HG03139 (cell line): ENCODE measurements at regions not wholly inside any gene's neighbourhood (a gene's known extent, or its start where the extent isn't known, plus 50 kb on each side); places are given as distances from the start of the nearest gene placed in this dataset.

ENCODE experiments used
- ATAC-seq: cut with Tn5 transposase; IDR thresholded peaks from one replicate; pipeline ENCODE4 v1.9.1; 2021; ENCODE audit not compliant: unreplicated experiment

DNA sequence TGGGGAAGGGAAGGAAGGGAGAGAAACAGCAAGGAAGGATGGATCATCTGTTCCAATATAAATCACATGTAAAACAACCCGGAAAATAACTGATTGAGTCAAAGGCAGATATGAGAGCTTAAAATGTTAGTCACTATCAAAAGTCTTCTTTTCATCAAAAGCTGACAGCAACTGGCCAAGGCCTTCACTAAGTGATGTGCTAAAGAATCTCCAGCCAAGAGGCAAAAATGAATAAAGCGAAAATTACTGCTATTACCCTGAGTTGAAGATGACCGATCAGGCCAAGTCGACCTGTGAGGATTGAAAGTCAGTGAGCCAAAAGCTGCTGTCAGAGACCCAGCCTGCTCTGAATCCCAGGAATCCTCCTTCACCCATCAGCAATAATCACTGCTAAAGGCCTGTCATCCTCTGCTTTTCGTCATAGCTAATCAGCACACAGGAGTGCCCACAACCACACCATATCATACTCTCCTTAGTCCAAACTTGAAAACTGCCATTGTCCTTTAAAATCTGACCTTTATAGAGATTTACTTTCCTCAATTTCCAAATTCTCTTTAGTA lies 736.9 kb downstream of the TLE1 start:
- no peak for ATAC-seq

GRCh38 chr9:80951675-80952074 lies 737.7 kb downstream of the TLE1 start:
- no peak for ATAC-seq

DNA sequence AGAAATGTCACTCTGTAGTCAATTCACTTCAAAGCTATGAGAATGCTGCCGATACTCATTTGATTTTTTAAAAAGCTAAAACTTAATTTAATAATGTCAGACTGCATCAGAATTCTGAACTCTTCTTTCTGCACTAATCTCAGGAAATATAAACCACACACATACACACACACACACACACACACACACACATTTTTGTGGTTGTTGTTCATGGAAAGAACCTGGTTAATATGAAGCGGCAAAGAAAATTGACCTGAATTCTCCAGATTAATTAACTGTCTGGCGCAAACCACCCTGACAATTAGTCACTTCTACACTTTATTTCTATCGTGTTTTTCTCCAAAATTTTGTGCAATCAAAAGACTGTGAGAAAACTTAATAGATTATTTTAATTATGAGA lies 740.5 kb downstream of the TLE1 start:
- ATAC-seq = no peak

DNA sequence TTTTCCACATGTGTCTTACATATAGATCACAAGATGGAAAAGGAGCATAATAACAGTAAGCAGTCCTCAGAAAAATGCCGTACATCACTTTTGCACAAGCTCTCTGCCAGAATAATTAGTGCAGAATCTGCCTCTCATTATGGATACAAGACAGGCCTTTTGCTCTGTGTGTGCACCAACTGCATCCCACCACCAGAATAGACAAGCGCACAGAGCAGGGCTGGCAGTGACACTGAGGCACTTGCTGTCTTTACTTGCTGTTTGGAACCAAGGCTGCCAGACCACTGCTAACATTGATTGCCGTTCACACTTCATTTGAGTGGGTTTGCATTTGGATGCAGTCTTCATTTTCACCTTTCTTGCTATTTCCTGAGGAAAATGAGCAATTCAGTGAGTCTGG lies 741.3 kb downstream of the TLE1 start:
- no peak for ATAC-seq

GRCh38 chr9:80946496-80947170 lies 742.7 kb downstream of the TLE1 start:
- ATAC-seq = no peak

DNA sequence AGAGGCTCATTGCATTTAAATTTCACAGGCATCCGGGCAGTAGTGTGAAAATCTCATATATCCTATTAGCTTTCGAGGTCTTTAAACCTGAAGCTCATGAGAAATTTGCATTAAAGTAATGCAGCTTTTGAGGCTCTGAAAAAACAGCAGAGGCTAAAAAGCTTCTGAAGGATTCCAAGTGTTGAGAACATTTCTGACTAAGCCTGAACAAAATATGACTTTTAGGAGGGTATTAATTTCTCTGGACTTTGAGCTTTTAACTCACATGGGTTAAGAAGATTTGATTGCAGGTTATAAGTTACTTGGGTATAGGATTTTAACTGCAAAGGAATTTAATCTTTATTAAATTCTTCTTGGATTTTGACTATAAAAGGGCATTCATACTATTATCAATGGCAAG lies 743.9 kb downstream of the TLE1 start:
- no peak for ATAC-seq

DNA sequence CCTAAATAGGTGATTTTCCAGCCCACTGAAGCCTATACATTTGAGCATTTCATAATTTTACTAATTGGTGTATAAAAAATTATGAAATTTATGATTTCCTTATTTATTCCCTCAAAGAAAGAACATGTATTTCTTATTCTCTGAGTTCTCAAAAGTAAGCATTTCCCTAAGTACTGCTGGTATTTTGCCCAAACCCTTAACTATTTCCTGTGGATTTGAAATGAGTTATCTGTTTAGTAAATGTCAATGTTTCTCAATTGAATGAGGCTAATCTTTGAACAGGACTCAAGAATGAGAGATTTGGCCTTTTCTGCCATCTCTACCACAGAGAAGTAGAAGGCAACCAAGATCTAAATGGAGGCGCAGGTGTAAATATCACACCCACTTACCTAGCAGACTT lies 751.7 kb downstream of the TLE1 start:
- no peak for ATAC-seq

GRCh38 chr9:80934095-80934494 lies 755.3 kb downstream of the TLE1 start:
- ATAC-seq = no peak

GRCh38 chr9:80932947-80933780 lies 756.2 kb downstream of the TLE1 start:
- ATAC-seq = no peak

DNA sequence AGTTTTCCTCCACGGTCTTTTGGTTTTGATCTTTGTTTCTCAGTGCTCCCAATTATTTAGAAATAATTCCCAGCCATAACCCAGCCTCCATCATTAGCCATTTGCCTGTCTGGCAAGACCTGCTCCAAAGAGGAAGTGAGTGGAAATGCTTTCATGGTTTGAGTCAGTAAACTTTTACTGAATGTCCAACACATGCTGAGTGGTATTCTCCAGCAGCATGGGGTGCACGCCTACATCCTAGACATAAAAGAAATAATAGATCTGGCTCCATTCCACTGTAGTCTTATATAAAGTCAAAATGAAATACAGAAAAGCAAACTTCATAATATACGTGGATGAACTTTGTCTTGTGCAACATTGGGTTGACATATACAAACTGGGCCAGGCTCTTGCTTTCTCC lies 757.2 kb downstream of the TLE1 start:
- no peak for ATAC-seq

GRCh38 chr9:80931163-80931562 lies 758.2 kb downstream of the TLE1 start:
- no peak for ATAC-seq

DNA sequence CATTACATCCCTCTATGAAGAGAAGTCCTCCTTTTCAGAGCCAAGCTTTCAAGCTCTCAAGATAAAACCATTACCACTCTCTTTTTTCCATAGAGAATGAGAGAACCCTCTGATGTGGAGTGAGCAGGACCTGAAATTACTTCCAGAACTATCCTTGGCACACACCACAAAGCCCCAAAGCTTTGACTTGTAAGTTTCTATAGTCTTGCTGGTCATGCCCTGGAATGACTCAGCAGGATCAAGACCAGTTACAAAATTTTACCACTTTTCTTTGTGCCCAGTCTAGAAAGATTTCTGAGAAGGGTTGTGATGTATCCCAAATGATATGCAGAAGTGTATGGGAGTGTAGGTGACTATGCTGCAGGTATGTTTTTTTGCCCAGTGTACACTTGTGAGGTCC lies 760.6 kb downstream of the TLE1 start:
- no peak for ATAC-seq

GRCh38 chr9:80926611-80927010 lies 762.7 kb downstream of the TLE1 start:
- no peak for ATAC-seq

DNA sequence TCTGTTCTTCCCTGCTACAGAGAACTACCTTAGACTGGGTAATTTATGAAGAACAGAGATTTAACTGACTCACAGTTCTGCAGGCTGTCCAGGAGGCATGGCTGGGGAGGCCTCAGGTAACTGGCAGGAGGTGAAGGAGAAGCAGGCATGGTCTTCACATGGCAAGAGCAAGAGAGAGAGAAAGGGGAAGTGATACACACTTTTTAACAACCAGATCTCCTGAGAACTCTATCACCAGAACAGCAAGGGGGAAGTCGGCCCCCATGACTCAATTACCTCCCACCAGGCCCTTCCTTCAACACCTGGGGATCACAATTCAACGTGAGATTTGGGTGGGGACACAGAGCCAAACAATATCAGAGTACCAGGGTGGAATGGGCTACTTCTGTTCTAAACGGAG lies 766.8 kb downstream of the TLE1 start:
- no peak for ATAC-seq

DNA sequence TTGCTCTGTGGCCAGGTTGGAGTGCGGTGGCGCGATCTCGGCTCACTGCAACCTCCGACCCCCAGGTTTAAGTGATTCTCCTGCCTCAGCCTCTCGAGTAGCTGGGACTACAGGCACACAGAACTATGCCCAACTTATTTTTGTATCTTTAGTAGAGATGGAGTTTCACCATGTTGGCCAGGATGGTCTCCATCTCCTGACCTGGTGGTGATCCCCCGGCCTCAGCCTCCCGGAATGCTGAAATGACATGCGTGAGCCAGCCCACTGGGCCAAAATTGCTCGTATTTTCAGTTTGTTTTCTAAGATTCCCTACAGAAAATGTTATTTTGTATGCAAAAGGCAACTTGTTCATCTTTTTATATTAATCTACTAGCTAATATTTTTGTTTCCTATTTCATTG lies 782.6 kb downstream of the TLE1 start:
- no peak for ATAC-seq

GRCh38 chr9:80899208-80899607 lies 790.1 kb downstream of the TLE1 start:
- no peak for ATAC-seq

DNA sequence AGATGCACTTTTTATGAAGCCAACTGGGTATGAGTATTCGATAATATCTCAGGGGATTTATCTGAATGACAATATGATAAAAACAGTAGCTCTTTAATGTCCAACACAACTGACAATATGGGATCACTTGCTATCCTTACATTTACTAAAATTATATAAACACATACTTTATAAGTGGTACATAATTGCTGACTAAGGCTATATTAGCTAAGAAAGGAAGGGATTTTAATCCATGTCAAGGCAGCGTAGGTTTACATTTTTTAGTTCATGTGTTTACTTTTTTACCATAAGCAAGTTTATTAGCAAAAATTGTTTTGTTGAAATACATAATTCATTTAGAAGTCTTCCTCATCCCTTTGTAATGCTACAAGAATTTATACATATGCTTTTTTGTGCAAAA lies 796.2 kb downstream of the TLE1 start:
- ATAC-seq = no peak

- ATAC-seq = no peak
Measured at GRCh38 chr9:80892703-80893102, 796.6 kb downstream of the TLE1 start.

DNA sequence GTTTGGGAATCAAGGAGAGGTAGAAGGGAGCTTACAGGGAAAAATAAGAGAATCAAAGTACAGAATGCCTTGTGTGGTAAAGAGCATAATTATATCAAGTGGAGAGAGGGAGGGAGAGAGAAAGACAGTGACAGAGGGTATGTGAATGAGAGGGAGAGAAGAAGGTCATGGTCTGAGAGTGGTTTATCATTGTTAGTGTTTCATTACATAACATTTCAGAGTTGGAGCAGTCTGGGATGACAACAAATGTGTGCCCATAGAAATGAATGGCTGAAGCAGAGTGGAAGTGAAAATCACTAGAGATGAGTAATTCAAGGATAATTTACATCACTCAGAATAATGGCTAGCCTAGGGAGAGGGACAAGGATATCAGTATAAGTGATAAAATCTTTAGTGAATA lies 799.2 kb downstream of the TLE1 start:
- ATAC-seq = no peak

- ATAC-seq = no peak
Measured at GRCh38 chr9:80885894-80886293, 803.5 kb downstream of the TLE1 start.

DNA sequence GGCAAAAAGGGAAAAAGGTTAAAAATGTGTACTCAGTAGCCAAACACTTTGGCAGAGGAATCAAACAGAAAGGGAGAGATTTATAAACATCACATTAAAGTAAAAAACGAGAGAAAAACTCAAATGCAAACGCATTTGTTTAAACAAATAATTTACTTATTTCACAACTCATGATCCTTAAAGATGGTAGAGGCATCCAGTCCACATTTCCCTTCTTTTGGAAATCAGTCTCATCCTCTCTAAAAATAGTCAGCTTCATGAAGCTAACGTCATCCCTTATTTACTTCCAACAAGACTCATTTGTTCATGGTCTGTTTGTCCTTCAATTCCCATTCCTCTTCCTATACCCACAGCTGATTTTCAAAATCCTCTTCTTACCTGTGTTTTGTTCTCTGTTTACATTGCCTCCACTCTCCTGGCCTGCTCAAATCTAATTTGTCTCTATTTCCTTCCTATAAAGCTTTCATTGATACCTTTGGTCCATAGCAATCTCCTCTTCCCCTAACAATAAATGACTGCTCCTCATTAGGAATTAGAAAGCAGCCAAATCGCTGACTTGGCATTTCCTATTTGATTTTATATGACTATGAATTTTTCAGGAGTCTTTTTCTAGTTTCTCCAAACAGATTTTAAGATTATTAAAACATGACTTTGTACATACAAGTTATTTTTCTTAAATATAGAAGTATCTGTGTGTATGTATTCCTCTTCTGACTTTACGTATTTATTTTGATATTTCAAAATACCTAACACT lies 805.3 kb downstream of the TLE1 start:
- no peak for ATAC-seq

- no peak for ATAC-seq
Measured at GRCh38 chr9:80883426-80883825, 805.9 kb downstream of the TLE1 start.
